Stomach (tissue), 4 donors: ENCODE measurements at regions not wholly inside any gene's neighbourhood (a gene's known extent, or its start where the extent isn't known, plus 50 kb on each side); places are given as distances from the start of the nearest gene placed in this dataset.

Experiments used
- EP300 ChIP-seq: sonication (generic); formaldehyde crosslinking; IDR thresholded peaks from one replicate; pipeline ENCODE4 v1.6.1; 2017; ENCODE audit warnings: antibody characterized with exemption
- POLR2A ChIP-seq, 4 donors: fragments of 450-650 bp; IDR thresholded peaks; one replicate each; pipeline ENCODE4 v1.6.1; 2016; ENCODE audit warnings: antibody characterized with exemption in 4 of 4, control low read depth in 2 of 4, mild to moderate bottlenecking in 1 of 4, moderate library complexity in 1 of 4
- POLR2AphosphoS5 ChIP-seq, 3 donors: sonication (generic); formaldehyde crosslinking; IDR thresholded peaks; one replicate each; pipeline ENCODE4 v1.6.1; 2016; ENCODE audit warnings: antibody characterized with exemption in 3 of 3
- TF ChIP-seq, protein P1 (sequence below), 7 experiments: fragments of 450-650 bp in 4 of 7; fragments of 200-600 bp in 3 of 7; sonication (generic) in 3 of 7; IDR thresholded peaks; one replicate each; pipeline ENCODE4 v1.5.1; 2016 to 2019; ENCODE audit warnings: antibody characterized with exemption in 7 of 7, control low read depth in 2 of 7, mild to moderate bottlenecking in 1 of 7

DNA sequence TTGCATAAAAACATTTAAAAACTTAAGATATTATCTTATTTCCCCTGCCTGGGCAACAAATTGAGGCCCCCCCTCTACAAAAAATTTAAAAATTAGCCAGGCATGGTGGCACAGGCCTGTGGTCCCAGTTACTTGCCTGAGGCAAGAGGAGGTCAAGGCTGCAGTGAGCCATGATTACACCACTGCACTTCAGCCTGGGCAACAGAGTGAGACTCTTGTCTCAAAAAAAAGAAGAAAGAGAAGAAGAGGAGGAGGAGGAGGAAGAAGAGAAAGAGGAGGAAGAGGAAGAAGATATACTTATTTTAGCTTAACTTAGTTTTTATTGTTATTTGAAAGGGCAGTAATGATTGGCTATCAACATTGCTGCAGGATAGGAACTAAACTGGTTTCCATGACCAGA lies 73.8 kb upstream of the IPO9 start:
- TF ChIP-seq POLR2A (IDR thresholded peaks at IDR 0.05) (no peak), EP300 (no peak), POLR2AphosphoS5 (IDR thresholded peaks at IDR 0.05) (no peak)
- TF ChIP-seq, protein P1, sequence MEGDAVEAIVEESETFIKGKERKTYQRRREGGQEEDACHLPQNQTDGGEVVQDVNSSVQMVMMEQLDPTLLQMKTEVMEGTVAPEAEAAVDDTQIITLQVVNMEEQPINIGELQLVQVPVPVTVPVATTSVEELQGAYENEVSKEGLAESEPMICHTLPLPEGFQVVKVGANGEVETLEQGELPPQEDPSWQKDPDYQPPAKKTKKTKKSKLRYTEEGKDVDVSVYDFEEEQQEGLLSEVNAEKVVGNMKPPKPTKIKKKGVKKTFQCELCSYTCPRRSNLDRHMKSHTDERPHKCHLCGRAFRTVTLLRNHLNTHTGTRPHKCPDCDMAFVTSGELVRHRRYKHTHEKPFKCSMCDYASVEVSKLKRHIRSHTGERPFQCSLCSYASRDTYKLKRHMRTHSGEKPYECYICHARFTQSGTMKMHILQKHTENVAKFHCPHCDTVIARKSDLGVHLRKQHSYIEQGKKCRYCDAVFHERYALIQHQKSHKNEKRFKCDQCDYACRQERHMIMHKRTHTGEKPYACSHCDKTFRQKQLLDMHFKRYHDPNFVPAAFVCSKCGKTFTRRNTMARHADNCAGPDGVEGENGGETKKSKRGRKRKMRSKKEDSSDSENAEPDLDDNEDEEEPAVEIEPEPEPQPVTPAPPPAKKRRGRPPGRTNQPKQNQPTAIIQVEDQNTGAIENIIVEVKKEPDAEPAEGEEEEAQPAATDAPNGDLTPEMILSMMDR (IDR thresholded peaks at IDR 0.05) = no peak
